A673 (cell line): ENCODE measurements at regions not wholly inside any gene's neighbourhood (a gene's known extent, or its start where the extent isn't known, plus 50 kb on each side); places are given as distances from the start of the nearest gene placed in this dataset.

ENCODE experiments used
- BruUV-seq: library from RNA; stranded (reverse); fragments of 400-500 nt; replicated peaks from 2 replicates; lab custom pipeline; 2021; lab: Mats Ljungman, UMichigan
- CTCF ChIA-PET: fragments of 300-600 bp; sonication (Branson Sonifier 250); formaldehyde crosslinking; loops from one replicate; lab custom pipeline; 2022; ENCODE audit warnings: antibody characterized with exemption; lab: Charles Lee
- POLR2A ChIA-PET: fragments of 300-600 bp; sonication (Branson Sonifier 250); formaldehyde crosslinking; loops from one replicate; lab custom pipeline; 2022; ENCODE audit warnings: antibody characterized with exemption; ENCODE audit not compliant: low non-redundant PET; lab: Charles Lee
- DNase-seq: peaks from one replicate; pipeline ENCODE4 v3.0.0-alpha.2; 2015; ENCODE audit warnings: low spot score
- H3K27ac ChIP-seq: fragments of 200-600 bp; sonication (generic); 2 replicates; pipeline ENCODE4 v1.5.1; 2016; ENCODE audit warnings: mixed run types, low read depth, mild to moderate bottlenecking, mixed read lengths, antibody characterized with exemption, low read length; ENCODE audit not compliant: poor library complexity, severe bottlenecking
- H3K27me3 ChIP-seq: fragments of 200-600 bp; sonication (generic); replicated peaks from 2 replicates; pipeline ENCODE4 v1.6.1; 2017; ENCODE audit warnings: mixed run types, low read depth, mild to moderate bottlenecking, mixed read lengths, antibody characterized with exemption, low read length; ENCODE audit not compliant: insufficient read depth, poor library complexity
- H3K36me3 ChIP-seq: fragments of 200-600 bp; sonication (generic); 2 replicates; pipeline ENCODE4 v1.6.1; 2016; ENCODE audit warnings: mixed run types, mild to moderate bottlenecking, mixed read lengths, antibody characterized with exemption, low read length; ENCODE audit not compliant: insufficient read depth, poor library complexity, severe bottlenecking
- H3K4me1 ChIP-seq: fragments of 200-600 bp; sonication (generic); 2 replicates; pipeline ENCODE4 v1.6.1; 2017; ENCODE audit warnings: mixed run types, mild to moderate bottlenecking, mixed read lengths, antibody characterized with exemption, low read length; ENCODE audit not compliant: insufficient read depth, poor library complexity, severe bottlenecking
- H3K4me3 ChIP-seq: fragments of 200-600 bp; sonication (generic); 2 replicates; pipeline ENCODE4 v1.5.1; 2016; ENCODE audit warnings: low read depth, mixed run types, mild to moderate bottlenecking, mixed read lengths, low read length; ENCODE audit not compliant: poor library complexity, severe bottlenecking
- H3K9me3 ChIP-seq: fragments of 200-600 bp; sonication (generic); 2 replicates; pipeline ENCODE4 v1.6.1; 2016; ENCODE audit warnings: mixed run types, low read depth, mild to moderate bottlenecking, mixed read lengths, antibody characterized with exemption, low read length; ENCODE audit not compliant: poor library complexity, severe bottlenecking
- CTCF ChIP-seq: fragments of 300-800, 200-600 bp; sonication (generic); conservative IDR thresholded peaks from 2 replicates; pipeline ENCODE4 v1.5.1; 2017; ENCODE audit warnings: low read depth, mild to moderate bottlenecking, antibody characterized with exemption, low read length, moderate library complexity, mixed read lengths
- EZH2 ChIP-seq: fragments of 200-600 bp; sonication (generic); IDR thresholded peaks from 2 replicates; pipeline ENCODE4 v1.6.1; 2017; ENCODE audit warnings: borderline replicate concordance, low read depth, mild to moderate bottlenecking, mixed read lengths, antibody characterized with exemption, low read length; ENCODE audit not compliant: poor library complexity, severe bottlenecking
- intact Hi-C: fragments of 100-400 bp; cut with micrococcal nuclease; formaldehyde crosslinking; loops from one replicate; pipeline ENCODE4 v1.10.0; 2022; ENCODE audit not compliant: unreplicated experiment

- DNase-seq: peak; percentile 14
- H3K27me3 ChIP-seq: peaks cover 5% of the 10 kb centered on the region
Observed at GRCh38 chr13:23500849-23501248, 67.3 kb upstream of the SACS start.

GRCh38 chr13:23504180-23504579, 66.0 kb upstream of the TNFRSF19 start:
- no peak overlapping the region for H3K4me3 ChIP-seq
- no TSS peak for BruUV-seq
- H3K9me3 ChIP-seq: no peaks in the 10 kb centered on the region
- H3K36me3 ChIP-seq: no peaks in the 10 kb centered on the region
- no peaks in the 10 kb centered on the region for H3K4me1 ChIP-seq
- no peak for DNase-seq
- intact Hi-C loops: no loop called here
- TF ChIP-seq CTCF (no peak), EZH2 (no peak)
- no peak overlapping the region for H3K27ac ChIP-seq
- H3K27me3 ChIP-seq: no peaks in the 10 kb centered on the region
- CTCF ChIA-PET: no interaction called here
- POLR2A ChIA-PET: no interaction called here

More at GRCh38 chr13:23500849-23501248, 67.3 kb upstream of the SACS start:
- no peaks in the 10 kb centered on the region for H3K4me1 ChIP-seq
- CTCF ChIA-PET: interaction anchor here (0.6 kb wide), 1 partner anchor 141 kb away, joined by 3 read pairs; no protein-coding TSS in a partner anchor
- no peak overlapping the region for H3K27ac ChIP-seq
- BruUV-seq: no TSS peak
- no peaks in the 10 kb centered on the region for H3K36me3 ChIP-seq
- H3K4me3 ChIP-seq: no peak overlapping the region
- POLR2A ChIA-PET: no interaction called here
- TF ChIP-seq EZH2: no peak
- no peak for TF ChIP-seq CTCF
- intact Hi-C loops: no loop called here
- H3K9me3 ChIP-seq: no peaks in the 10 kb centered on the region

- intact Hi-C loops: no loop called here
- H3K27ac ChIP-seq: no peak overlapping the region
- no peaks in the 10 kb centered on the region for H3K27me3 ChIP-seq
- no peak for TF ChIP-seq CTCF
- no peak for TF ChIP-seq EZH2
- H3K4me3 ChIP-seq: no peak overlapping the region
- H3K9me3 ChIP-seq: no peaks in the 10 kb centered on the region
- ChIA-PET CTCF (no interaction called here), POLR2A (no interaction called here)
- no peak for DNase-seq
- no peaks in the 10 kb centered on the region for H3K36me3 ChIP-seq
- peaks cover 1% of the 10 kb centered on the region for H3K4me1 ChIP-seq
- BruUV-seq: no TSS peak
Observed at GRCh38 chr13:23505007-23505406, 65.2 kb upstream of the TNFRSF19 start.
